Panc1 (cell line): ENCODE measurements at regions not wholly inside any gene's neighbourhood (a gene's known extent, or its start where the extent isn't known, plus 50 kb on each side); places are given as distances from the start of the nearest gene placed in this dataset.

Source experiments
- ATAC-seq: fragments of 200-7000 bp; cut with Tn5 transposase; 2 replicates; pipeline ENCODE4 v1.9.1; 2020; ENCODE audit warnings: mild to moderate bottlenecking, moderate library complexity
- BruUV-seq: library from RNA; stranded (reverse); fragments of 400-500 nt; replicated peaks from 2 replicates; lab custom pipeline; 2021; lab: Mats Ljungman, UMichigan
- CTCF ChIA-PET: fragments of 300-600 bp; sonication (Branson Sonifier 250); formaldehyde crosslinking; loops from one replicate; lab custom pipeline; 2022; ENCODE audit warnings: antibody characterized with exemption; lab: Charles Lee
- POLR2A ChIA-PET: fragments of 300-600 bp; sonication (Branson Sonifier 250); formaldehyde crosslinking; loops from one replicate; lab custom pipeline; 2022; ENCODE audit warnings: antibody characterized with exemption; lab: Charles Lee
- DNase-seq: peaks from one replicate; pipeline ENCODE4 v3.0.0-alpha.2; 2010; ENCODE audit warnings: low read depth, low spot score
- H3K27ac ChIP-seq: 2 replicates; pipeline ENCODE4 v1.5.1; 2011; ENCODE audit warnings: mild to moderate bottlenecking, low read length, inconsistent platforms
- H3K27me3 ChIP-seq: fragments of 200-500 bp; sonication (Bioruptor generic); 2 replicates; pipeline ENCODE4 v1.6.0; 2014; ENCODE audit warnings: low read length, inconsistent platforms; ENCODE audit not compliant: control insufficient read depth, insufficient read depth
- H3K36me3 ChIP-seq: fragments of 200-500 bp; sonication (Bioruptor generic); 2 replicates; pipeline ENCODE4 v1.5.1; 2014; ENCODE audit warnings: inconsistent platforms, mild to moderate bottlenecking, low read length, moderate library complexity; ENCODE audit not compliant: control insufficient read depth, insufficient read depth
- H3K4me1 ChIP-seq: 2 replicates; pipeline ENCODE4 v1.5.1; 2011; ENCODE audit warnings: inconsistent platforms, mild to moderate bottlenecking, low read length, moderate library complexity; ENCODE audit not compliant: control insufficient read depth, insufficient read depth
- H3K4me3 ChIP-seq, 2 experiments: 2 replicates each; pipeline ENCODE4 v1.5.1; 2011 to 2012; ENCODE audit warnings: low read depth in 2 of 2, low read length in 2 of 2, mild to moderate bottlenecking in 2 of 2, inconsistent platforms in 1 of 2, moderate library complexity in 1 of 2
- H3K9me3 ChIP-seq: fragments of 200-500 bp; sonication (Bioruptor generic); 2 replicates; pipeline ENCODE4 v1.5.1; 2014; ENCODE audit warnings: low read depth, mild to moderate bottlenecking, inconsistent platforms, low read length, moderate library complexity; ENCODE audit not compliant: control insufficient read depth, insufficient read depth
- POLR2AphosphoS5 ChIP-seq: IDR thresholded peaks from 2 replicates; pipeline ENCODE4 v1.6.1; 2012; ENCODE audit warnings: mild to moderate bottlenecking, low read depth, low read length, moderate library complexity
- SIN3A ChIP-seq: IDR thresholded peaks from 2 replicates; pipeline ENCODE4 v1.6.1; 2012; ENCODE audit warnings: low read depth, mild to moderate bottlenecking, low read length, moderate library complexity, borderline replicate concordance; ENCODE audit not compliant: insufficient read depth
- TCF7L2 ChIP-seq: IDR thresholded peaks from 2 replicates; pipeline ENCODE4 v1.6.1; 2011; ENCODE audit warnings: mild to moderate bottlenecking, low read depth, low read length, inconsistent platforms
- in situ Hi-C: cut with HindIII; loops from 2 replicates; pipeline ENCODE4 v1.10.0; 2016; ENCODE audit warnings: low sequenced_read_pairs, low pct_unique_long_range_greater_than_20kb
- intact Hi-C: fragments of 100-400 bp; cut with micrococcal nuclease; formaldehyde crosslinking; loops from one replicate; pipeline ENCODE4 v1.10.0; 2022; ENCODE audit not compliant: unreplicated experiment
- TF ChIP-seq, protein P1 (sequence below), 2 experiments: IDR thresholded peaks; 2 replicates each; pipeline ENCODE4 v1.6.1; 2011 to 2012; ENCODE audit warnings: low read depth in 2 of 2, control low read depth in 1 of 2, low read length in 1 of 2, mild to moderate bottlenecking in 1 of 2, moderate library complexity in 1 of 2; ENCODE audit not compliant: insufficient read depth in 1 of 2
- TF ChIP-seq, protein P2 (sequence below): fragments of 450-650 bp; IDR thresholded peaks from 2 replicates; pipeline ENCODE4 v1.5.1; 2017; ENCODE audit warnings: mild to moderate bottlenecking

DNA sequence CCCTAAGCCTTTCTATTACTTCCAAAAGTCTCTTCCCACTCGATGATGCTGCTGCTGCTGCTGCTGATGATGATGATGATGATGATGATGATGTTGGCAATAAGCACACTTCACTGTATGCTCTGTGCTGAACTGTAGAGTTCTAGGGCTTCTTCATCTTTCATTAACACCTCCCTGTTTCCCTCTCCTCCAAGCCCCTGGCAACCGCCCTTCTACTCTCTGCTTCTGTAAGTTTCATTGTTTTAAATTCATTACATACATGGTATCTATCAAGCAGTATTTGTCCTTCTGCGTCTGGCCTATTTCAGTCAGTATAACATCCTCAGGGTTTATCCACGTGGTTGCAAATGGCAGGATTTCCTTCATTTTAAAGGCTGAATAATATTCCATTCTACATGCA is 100.2 kb downstream of the THBS2 start:
- Histone ChIP-seq H3K9me3 (peaks cover 11% of the 10 kb centered on the region; the same call in 1 of the 2 replicates), H3K27ac (no peak overlapping the region), H3K4me3 (no peak overlapping the region), H3K4me1 (no peaks in the 10 kb centered on the region), H3K36me3 (no peaks in the 10 kb centered on the region), H3K27me3 (no peaks in the 10 kb centered on the region)
- DNase-seq = no peak
- TF ChIP-seq, protein P1, sequence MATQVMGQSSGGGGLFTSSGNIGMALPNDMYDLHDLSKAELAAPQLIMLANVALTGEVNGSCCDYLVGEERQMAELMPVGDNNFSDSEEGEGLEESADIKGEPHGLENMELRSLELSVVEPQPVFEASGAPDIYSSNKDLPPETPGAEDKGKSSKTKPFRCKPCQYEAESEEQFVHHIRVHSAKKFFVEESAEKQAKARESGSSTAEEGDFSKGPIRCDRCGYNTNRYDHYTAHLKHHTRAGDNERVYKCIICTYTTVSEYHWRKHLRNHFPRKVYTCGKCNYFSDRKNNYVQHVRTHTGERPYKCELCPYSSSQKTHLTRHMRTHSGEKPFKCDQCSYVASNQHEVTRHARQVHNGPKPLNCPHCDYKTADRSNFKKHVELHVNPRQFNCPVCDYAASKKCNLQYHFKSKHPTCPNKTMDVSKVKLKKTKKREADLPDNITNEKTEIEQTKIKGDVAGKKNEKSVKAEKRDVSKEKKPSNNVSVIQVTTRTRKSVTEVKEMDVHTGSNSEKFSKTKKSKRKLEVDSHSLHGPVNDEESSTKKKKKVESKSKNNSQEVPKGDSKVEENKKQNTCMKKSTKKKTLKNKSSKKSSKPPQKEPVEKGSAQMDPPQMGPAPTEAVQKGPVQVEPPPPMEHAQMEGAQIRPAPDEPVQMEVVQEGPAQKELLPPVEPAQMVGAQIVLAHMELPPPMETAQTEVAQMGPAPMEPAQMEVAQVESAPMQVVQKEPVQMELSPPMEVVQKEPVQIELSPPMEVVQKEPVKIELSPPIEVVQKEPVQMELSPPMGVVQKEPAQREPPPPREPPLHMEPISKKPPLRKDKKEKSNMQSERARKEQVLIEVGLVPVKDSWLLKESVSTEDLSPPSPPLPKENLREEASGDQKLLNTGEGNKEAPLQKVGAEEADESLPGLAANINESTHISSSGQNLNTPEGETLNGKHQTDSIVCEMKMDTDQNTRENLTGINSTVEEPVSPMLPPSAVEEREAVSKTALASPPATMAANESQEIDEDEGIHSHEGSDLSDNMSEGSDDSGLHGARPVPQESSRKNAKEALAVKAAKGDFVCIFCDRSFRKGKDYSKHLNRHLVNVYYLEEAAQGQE (IDR thresholded peaks at IDR 0.05; ENCODE audit: insufficient read depth in 1 of 2, low read depth in 2 of 2, low read length in 1 of 2) = no peak
- TF ChIP-seq SIN3A = no peak
- ChIA-PET CTCF (no interaction called here), POLR2A (no interaction called here)
- no TSS peak for BruUV-seq
- in situ Hi-C loops (no loop called here), intact Hi-C loops (no loop called here)
- no peak for ATAC-seq

DNA sequence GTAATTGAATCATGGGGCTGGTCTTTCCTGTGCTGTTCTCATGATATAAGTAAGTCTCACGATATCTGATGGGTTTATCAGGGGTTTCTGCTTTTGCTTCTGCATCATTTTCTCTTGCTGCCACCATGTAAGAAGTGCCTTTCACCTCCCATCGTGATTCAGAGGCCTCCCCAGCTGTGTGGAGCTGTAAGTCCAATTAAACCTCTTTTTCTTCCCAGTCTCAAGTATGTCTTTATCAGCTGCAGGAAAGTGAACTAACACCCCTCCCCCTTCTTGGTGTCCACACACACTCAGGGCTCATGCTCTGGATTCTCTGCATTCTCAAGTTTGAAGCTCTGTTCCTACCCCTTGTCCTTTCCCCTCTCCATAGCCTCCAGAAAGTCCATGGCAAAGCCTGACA is 107.1 kb downstream of the THBS2 start:
- intact Hi-C loops = no loop called here

More for the DNA sequence above, 107.1 kb downstream of the THBS2 start:
- no peaks in the 10 kb centered on the region for H3K27me3 ChIP-seq
- in situ Hi-C loops = no loop called here
- no peak overlapping the region for H3K4me3 ChIP-seq
- no peaks in the 10 kb centered on the region for H3K36me3 ChIP-seq
- DNase-seq (no peak), ATAC-seq (no peak)
- TF ChIP-seq, protein P2, sequence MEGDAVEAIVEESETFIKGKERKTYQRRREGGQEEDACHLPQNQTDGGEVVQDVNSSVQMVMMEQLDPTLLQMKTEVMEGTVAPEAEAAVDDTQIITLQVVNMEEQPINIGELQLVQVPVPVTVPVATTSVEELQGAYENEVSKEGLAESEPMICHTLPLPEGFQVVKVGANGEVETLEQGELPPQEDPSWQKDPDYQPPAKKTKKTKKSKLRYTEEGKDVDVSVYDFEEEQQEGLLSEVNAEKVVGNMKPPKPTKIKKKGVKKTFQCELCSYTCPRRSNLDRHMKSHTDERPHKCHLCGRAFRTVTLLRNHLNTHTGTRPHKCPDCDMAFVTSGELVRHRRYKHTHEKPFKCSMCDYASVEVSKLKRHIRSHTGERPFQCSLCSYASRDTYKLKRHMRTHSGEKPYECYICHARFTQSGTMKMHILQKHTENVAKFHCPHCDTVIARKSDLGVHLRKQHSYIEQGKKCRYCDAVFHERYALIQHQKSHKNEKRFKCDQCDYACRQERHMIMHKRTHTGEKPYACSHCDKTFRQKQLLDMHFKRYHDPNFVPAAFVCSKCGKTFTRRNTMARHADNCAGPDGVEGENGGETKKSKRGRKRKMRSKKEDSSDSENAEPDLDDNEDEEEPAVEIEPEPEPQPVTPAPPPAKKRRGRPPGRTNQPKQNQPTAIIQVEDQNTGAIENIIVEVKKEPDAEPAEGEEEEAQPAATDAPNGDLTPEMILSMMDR = no peak
- TF ChIP-seq, protein P1 (IDR thresholded peaks at IDR 0.05; ENCODE audit: insufficient read depth in 1 of 2, low read depth in 2 of 2, low read length in 1 of 2) = no peak
- TF ChIP-seq POLR2AphosphoS5 (no peak), SIN3A (no peak), TCF7L2 (no peak)
- ChIA-PET CTCF (no interaction called here), POLR2A (no interaction called here)
- H3K4me1 ChIP-seq = no peaks in the 10 kb centered on the region
- H3K9me3 ChIP-seq = peaks cover 11% of the 10 kb centered on the region; the same call in 1 of the 2 replicates
- no peak overlapping the region for H3K27ac ChIP-seq
- BruUV-seq = no TSS peak
